MCF 10A (cell line): ENCODE measurements at regions not wholly inside any gene's neighbourhood (a gene's known extent, or its start where the extent isn't known, plus 50 kb on each side); places are given as distances from the start of the nearest gene placed in this dataset.

Experiments
- BruUV-seq: library from RNA; stranded (reverse); fragments of 400-500 nt; replicated peaks from 2 replicates; lab custom pipeline; 2021; lab: Mats Ljungman, UMichigan
- CTCF ChIA-PET: fragments of 300-600 bp; sonication (Branson Sonifier 250); formaldehyde crosslinking; extraction: SDS; loops from one replicate; lab custom pipeline; 2021; ENCODE audit warnings: antibody characterized with exemption, inconsistent platforms; lab: Yijun Ruan, JAX
- POLR2A ChIA-PET: fragments of 300-600, 350-650 bp; sonication (Branson Sonifier 250); formaldehyde crosslinking; extraction: SDS; loops from one replicate; lab custom pipeline; 2020; ENCODE audit warnings: antibody characterized with exemption, inconsistent platforms; lab: Yijun Ruan, JAX
- DNase-seq: peaks from one replicate; pipeline ENCODE4 v3.0.0-alpha.2; 2018; ENCODE audit not compliant: unreplicated experiment
- H3K27ac Mint-ChIP-seq: one replicate; pipeline ENCODE4 v1.8.0; 2022; ENCODE audit warnings: mild to moderate bottlenecking, low read depth, mixed read lengths; ENCODE audit not compliant: unreplicated experiment
- H3K27me3 Mint-ChIP-seq: one replicate; pipeline ENCODE4 v1.8.0; 2022; ENCODE audit warnings: mixed read lengths; ENCODE audit not compliant: insufficient read depth, unreplicated experiment
- H3K36me3 Mint-ChIP-seq: one replicate; pipeline ENCODE4 v1.8.0; 2022; ENCODE audit warnings: mild to moderate bottlenecking, moderate library complexity, mixed read lengths; ENCODE audit not compliant: insufficient read depth, unreplicated experiment
- H3K4me1 Mint-ChIP-seq: one replicate; pipeline ENCODE4 v1.8.0; 2022; ENCODE audit warnings: mixed read lengths; ENCODE audit not compliant: insufficient read depth, unreplicated experiment
- H3K4me3 Mint-ChIP-seq: one replicate; pipeline ENCODE4 v1.8.0; 2022; ENCODE audit warnings: mild to moderate bottlenecking, moderate library complexity, mixed read lengths; ENCODE audit not compliant: unreplicated experiment
- H3K9me3 Mint-ChIP-seq: one replicate; pipeline ENCODE4 v1.8.0; 2022; ENCODE audit warnings: mixed read lengths; ENCODE audit not compliant: unreplicated experiment
- intact Hi-C: fragments of 100-400 bp; cut with micrococcal nuclease; formaldehyde crosslinking; loops from 2 replicates; pipeline ENCODE4 v1.14.1; 2022
- TF ChIP-seq, protein P1 (sequence below): fragments of 200-600 bp; IDR thresholded peaks from one replicate; pipeline ENCODE4 v1.8.0; 2022; ENCODE audit warnings: antibody characterized with exemption, mild to moderate bottlenecking; ENCODE audit not compliant: unreplicated experiment

DNA sequence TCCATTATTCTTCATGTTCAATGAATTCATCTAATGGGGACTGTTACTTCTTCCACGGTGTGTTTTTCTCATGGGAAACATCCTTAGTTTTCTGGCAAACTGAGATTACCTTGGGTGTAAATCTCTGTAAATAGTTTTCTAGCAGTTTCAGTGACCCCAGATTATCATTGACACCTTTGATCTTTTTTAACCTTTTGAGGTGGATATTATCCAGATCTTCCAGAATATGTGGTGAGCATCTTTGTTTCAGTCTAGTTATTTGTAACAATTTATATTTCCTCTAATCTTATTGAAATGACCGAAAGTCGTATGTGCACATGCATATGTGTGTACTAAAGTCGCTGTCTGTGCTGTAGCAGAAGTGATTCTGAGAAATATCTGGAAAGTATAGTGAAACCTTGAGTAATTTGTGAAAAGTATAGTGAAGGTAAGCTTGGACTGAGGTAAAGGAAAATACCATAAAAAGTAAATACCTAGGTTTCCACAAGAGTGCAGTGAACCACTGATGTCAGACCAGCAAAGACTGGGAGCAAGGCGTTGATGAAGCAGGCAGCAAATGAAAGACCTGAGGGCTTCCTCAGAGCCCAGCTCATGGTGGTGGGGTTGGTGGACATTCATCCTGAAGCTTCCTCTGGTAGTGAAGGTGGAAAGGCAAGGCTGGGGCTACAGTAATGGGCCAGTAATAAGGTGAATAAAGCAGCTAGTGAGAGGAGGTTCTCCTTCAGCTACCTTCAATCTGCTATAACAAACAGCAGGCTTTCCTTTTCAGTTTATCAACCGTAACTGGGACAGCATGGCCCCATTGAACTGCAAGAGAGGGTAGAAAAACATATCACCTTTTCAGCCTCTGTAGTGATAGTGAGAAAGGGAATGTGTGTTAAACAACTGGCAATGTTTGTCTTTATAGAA is 480.2 kb upstream of the FBXO33 start:
- Mint-ChIP-seq H3K9me3 (no peaks in the 10 kb centered on the region), H3K4me3 (no peak overlapping the region), H3K27ac (no peak overlapping the region), H3K4me1 (no peaks in the 10 kb centered on the region), H3K36me3 (no peaks in the 10 kb centered on the region), H3K27me3 (peaks cover 49% of the 10 kb centered on the region)
- ChIA-PET CTCF (no interaction called here), POLR2A (no interaction called here)
- no TSS peak for BruUV-seq
- intact Hi-C loops: no loop called here
- no peak for DNase-seq
- TF ChIP-seq, protein P1, sequence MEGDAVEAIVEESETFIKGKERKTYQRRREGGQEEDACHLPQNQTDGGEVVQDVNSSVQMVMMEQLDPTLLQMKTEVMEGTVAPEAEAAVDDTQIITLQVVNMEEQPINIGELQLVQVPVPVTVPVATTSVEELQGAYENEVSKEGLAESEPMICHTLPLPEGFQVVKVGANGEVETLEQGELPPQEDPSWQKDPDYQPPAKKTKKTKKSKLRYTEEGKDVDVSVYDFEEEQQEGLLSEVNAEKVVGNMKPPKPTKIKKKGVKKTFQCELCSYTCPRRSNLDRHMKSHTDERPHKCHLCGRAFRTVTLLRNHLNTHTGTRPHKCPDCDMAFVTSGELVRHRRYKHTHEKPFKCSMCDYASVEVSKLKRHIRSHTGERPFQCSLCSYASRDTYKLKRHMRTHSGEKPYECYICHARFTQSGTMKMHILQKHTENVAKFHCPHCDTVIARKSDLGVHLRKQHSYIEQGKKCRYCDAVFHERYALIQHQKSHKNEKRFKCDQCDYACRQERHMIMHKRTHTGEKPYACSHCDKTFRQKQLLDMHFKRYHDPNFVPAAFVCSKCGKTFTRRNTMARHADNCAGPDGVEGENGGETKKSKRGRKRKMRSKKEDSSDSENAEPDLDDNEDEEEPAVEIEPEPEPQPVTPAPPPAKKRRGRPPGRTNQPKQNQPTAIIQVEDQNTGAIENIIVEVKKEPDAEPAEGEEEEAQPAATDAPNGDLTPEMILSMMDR: no peak

DNA sequence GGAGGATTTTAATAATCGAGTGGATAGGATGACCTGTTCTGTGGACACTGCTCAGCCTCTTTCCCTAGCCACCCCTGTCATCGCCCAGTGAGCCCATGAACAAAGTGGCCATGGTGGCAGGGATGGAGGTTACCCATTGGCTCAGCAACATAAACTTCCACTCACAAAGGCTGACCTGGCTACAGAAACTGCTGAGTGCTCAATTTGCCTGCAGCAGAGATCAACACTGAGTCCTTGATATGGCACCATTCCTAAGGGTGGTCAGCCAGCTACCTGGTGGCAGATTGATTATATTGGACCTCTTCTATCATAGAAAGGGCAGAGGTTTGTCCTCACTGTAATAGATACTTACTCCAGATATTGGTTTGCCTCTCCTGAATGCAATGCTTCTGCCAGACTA is 465.4 kb upstream of the FBXO33 start:
- BruUV-seq: no TSS peak
- TF ChIP-seq, protein P1: no peak
- ChIA-PET CTCF (no interaction called here), POLR2A (no interaction called here)
- intact Hi-C loops: no loop called here
- peaks cover 24% of the 10 kb centered on the region for H3K27me3 Mint-ChIP-seq
- DNase-seq: no peak
- H3K4me3 Mint-ChIP-seq: no peak overlapping the region
- H3K27ac Mint-ChIP-seq: no peak overlapping the region
- H3K4me1 Mint-ChIP-seq: no peaks in the 10 kb centered on the region
- H3K9me3 Mint-ChIP-seq: peaks cover 21% of the 10 kb centered on the region
- H3K36me3 Mint-ChIP-seq: no peaks in the 10 kb centered on the region

DNA sequence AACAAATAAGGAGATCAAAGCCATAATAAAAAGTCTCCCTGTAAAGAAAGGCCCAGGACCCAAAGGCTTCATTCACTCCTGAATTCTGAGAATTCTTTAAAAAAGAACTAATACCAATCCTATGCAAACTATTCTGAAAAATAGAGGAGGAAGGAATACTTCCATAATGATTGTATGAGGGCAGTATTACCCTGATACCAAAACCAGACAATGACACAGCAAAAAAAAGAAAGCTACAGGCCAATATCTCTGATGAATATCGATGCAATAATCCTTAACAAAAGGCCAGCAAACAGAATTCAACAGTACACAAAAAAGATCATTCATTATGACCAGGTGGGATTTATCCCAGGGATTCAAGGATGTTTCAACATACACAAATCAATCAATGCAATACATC is 457.8 kb upstream of the FBXO33 start:
- Mint-ChIP-seq H3K4me1 (no peaks in the 10 kb centered on the region), H3K4me3 (no peak overlapping the region), H3K9me3 (peaks cover 9% of the 10 kb centered on the region), H3K27me3 (no peaks in the 10 kb centered on the region), H3K36me3 (no peaks in the 10 kb centered on the region), H3K27ac (no peak overlapping the region)
- no peak for DNase-seq
- TF ChIP-seq, protein P1: no peak
- intact Hi-C loops: no loop called here
- BruUV-seq: no TSS peak
- POLR2A ChIA-PET: interaction anchor here (0.7 kb wide), 1 partner anchor 370 kb away, joined by 3 read pairs; no protein-coding TSS in a partner anchor
- CTCF ChIA-PET: interaction anchor here (1.0 kb wide), 1 partner anchor 61 kb away, joined by 3 read pairs; no protein-coding TSS in a partner anchor

DNA sequence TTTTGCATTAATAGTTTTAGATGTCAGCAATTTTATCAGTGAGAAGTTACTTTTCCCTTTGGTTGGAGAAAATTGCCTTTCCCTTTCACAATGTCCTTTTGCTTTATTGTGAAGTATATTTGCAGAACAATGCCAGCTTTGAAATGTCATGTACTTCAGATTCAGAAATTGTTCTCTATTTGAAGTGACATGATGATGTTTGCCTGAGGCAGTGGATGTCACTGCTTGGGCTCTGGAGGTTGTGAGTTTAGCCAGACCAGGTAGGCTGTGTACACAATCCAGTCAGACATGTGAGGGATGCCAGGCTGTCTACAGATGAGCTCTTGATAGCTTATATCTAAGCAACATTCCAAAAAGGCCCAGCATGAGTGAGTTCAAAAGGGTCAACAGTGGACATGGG is 451.9 kb upstream of the FBXO33 start:
- BruUV-seq: no TSS peak
- intact Hi-C loops: no loop called here
- POLR2A ChIA-PET: no interaction called here
- Mint-ChIP-seq H3K9me3 (no peaks in the 10 kb centered on the region), H3K4me1 (no peaks in the 10 kb centered on the region), H3K27ac (no peak overlapping the region), H3K36me3 (no peaks in the 10 kb centered on the region), H3K4me3 (no peak overlapping the region), H3K27me3 (no peaks in the 10 kb centered on the region)
- CTCF ChIA-PET: interaction anchor here (0.5 kb wide), 2 partner anchors 425 to 1205 kb away, joined by 3 read pairs; no protein-coding TSS in a partner anchor
- DNase-seq: no peak
- TF ChIP-seq, protein P1: no peak
